ENCODE measurements at regions not wholly inside any gene's neighbourhood (a gene's known extent, or its start where the extent isn't known, plus 50 kb on each side); places are given as distances from the start of the nearest gene placed in this dataset.

GRCh38 chr5:109928046-109928445, 238.3 kb downstream of the MAN2A1 start:
- Histone ChIP-seq H4K20me1 (ENCODE audit: insufficient read depth, low read depth, low read length) (no peaks in the 10 kb centered on the region), H3K9me2 (replicated peaks; ENCODE audit: insufficient read depth, low read length) (no peaks in the 10 kb centered on the region), H3K36me3 (ENCODE audit: insufficient read depth, low read length) (no peaks in the 10 kb centered on the region), H3K4me3 (ENCODE audit: low read length) (no peak overlapping the region), H3K27ac (ENCODE audit: low read length) (no peak overlapping the region), H3K27me3 (ENCODE audit: low read length) (no peaks in the 10 kb centered on the region), H3K79me2 (ENCODE audit: low read length) (no peaks in the 10 kb centered on the region), H3K4me2 (ENCODE audit: low read depth, low read length, poor library complexity, severe bottlenecking) (no peak overlapping the region), H2AFZ (ENCODE audit: low read length) (no peak overlapping the region), H3K9me3 (ENCODE audit: low read length) (no peaks in the 10 kb centered on the region), H3K4me1 (ENCODE audit: low read length) (no peaks in the 10 kb centered on the region), H3K9ac (ENCODE audit: low read length) (no peak overlapping the region)
- no peak for DNase-seq

GRCh38 chr5:109928811-109929210, 239.1 kb downstream of the MAN2A1 start:
- Histone ChIP-seq H3K36me3 (ENCODE audit: insufficient read depth, low read length) (no peaks in the 10 kb centered on the region), H3K4me3 (ENCODE audit: low read length) (no peak overlapping the region), H3K27ac (ENCODE audit: low read length) (no peak overlapping the region), H2AFZ (ENCODE audit: low read length) (no peak overlapping the region), H3K4me1 (ENCODE audit: low read length) (no peaks in the 10 kb centered on the region), H3K9me2 (replicated peaks; ENCODE audit: insufficient read depth, low read length) (no peaks in the 10 kb centered on the region), H3K79me2 (ENCODE audit: low read length) (no peaks in the 10 kb centered on the region), H3K4me2 (ENCODE audit: low read depth, low read length, poor library complexity, severe bottlenecking) (no peak overlapping the region), H4K20me1 (ENCODE audit: insufficient read depth, low read depth, low read length) (no peaks in the 10 kb centered on the region), H3K9ac (ENCODE audit: low read length) (no peak overlapping the region), H3K27me3 (ENCODE audit: low read length) (no peaks in the 10 kb centered on the region), H3K9me3 (ENCODE audit: low read length) (no peaks in the 10 kb centered on the region)
- DNase-seq = no peak

- H3K4me1 ChIP-seq (ENCODE audit: low read length) = no peaks in the 10 kb centered on the region
- no peak for DNase-seq
- no peak overlapping the region for H3K27ac ChIP-seq (ENCODE audit: low read length)
- H3K9ac ChIP-seq (ENCODE audit: low read length) = no peak overlapping the region
- H3K9me3 ChIP-seq (ENCODE audit: low read length) = no peaks in the 10 kb centered on the region
- H4K20me1 ChIP-seq (ENCODE audit: insufficient read depth, low read depth, low read length) = no peaks in the 10 kb centered on the region
- H3K27me3 ChIP-seq (ENCODE audit: low read length) = no peaks in the 10 kb centered on the region
- H3K36me3 ChIP-seq (ENCODE audit: insufficient read depth, low read length) = no peaks in the 10 kb centered on the region
- no peak overlapping the region for H2AFZ ChIP-seq (ENCODE audit: low read length)
- no peak overlapping the region for H3K4me3 ChIP-seq (ENCODE audit: low read length)
- no peaks in the 10 kb centered on the region for H3K9me2 ChIP-seq (replicated peaks; ENCODE audit: insufficient read depth, low read length)
- no peak overlapping the region for H3K4me2 ChIP-seq (ENCODE audit: low read depth, low read length, poor library complexity, severe bottlenecking)
- no peaks in the 10 kb centered on the region for H3K79me2 ChIP-seq (ENCODE audit: low read length)
Observed at GRCh38 chr5:109929376-109929775, 239.6 kb downstream of the MAN2A1 start.

GRCh38 chr5:109929911-109930310, 240.2 kb downstream of the MAN2A1 start:
- Histone ChIP-seq H4K20me1 (ENCODE audit: insufficient read depth, low read depth, low read length) (no peaks in the 10 kb centered on the region), H3K9me2 (replicated peaks; ENCODE audit: insufficient read depth, low read length) (no peaks in the 10 kb centered on the region), H3K9me3 (ENCODE audit: low read length) (no peaks in the 10 kb centered on the region), H3K27ac (ENCODE audit: low read length) (no peak overlapping the region), H2AFZ (ENCODE audit: low read length) (no peak overlapping the region), H3K9ac (ENCODE audit: low read length) (no peak overlapping the region), H3K79me2 (ENCODE audit: low read length) (no peaks in the 10 kb centered on the region), H3K27me3 (ENCODE audit: low read length) (no peaks in the 10 kb centered on the region), H3K36me3 (ENCODE audit: insufficient read depth, low read length) (no peaks in the 10 kb centered on the region), H3K4me3 (ENCODE audit: low read length) (no peak overlapping the region), H3K4me1 (ENCODE audit: low read length) (no peaks in the 10 kb centered on the region), H3K4me2 (ENCODE audit: low read depth, low read length, poor library complexity, severe bottlenecking) (no peak overlapping the region)
- DNase-seq = no peak

GRCh38 chr5:109931049-109931780, 241.5 kb downstream of the MAN2A1 start:
- Histone ChIP-seq H3K27me3 (ENCODE audit: low read length) (no peaks in the 10 kb centered on the region), H3K9me2 (replicated peaks; ENCODE audit: insufficient read depth, low read length) (no peaks in the 10 kb centered on the region), H3K36me3 (ENCODE audit: insufficient read depth, low read length) (no peaks in the 10 kb centered on the region), H3K4me2 (ENCODE audit: low read depth, low read length, poor library complexity, severe bottlenecking) (no peak overlapping the region), H3K9ac (ENCODE audit: low read length) (no peak overlapping the region), H4K20me1 (ENCODE audit: insufficient read depth, low read depth, low read length) (no peaks in the 10 kb centered on the region), H3K4me3 (ENCODE audit: low read length) (no peak overlapping the region), H3K9me3 (ENCODE audit: low read length) (no peaks in the 10 kb centered on the region), H3K79me2 (ENCODE audit: low read length) (no peaks in the 10 kb centered on the region), H2AFZ (ENCODE audit: low read length) (no peak overlapping the region), H3K27ac (ENCODE audit: low read length) (no peak overlapping the region), H3K4me1 (ENCODE audit: low read length) (no peaks in the 10 kb centered on the region)
- DNase-seq = no peak

- no peaks in the 10 kb centered on the region for H3K36me3 ChIP-seq (ENCODE audit: insufficient read depth, low read length)
- H2AFZ ChIP-seq (ENCODE audit: low read length) = no peak overlapping the region
- no peaks in the 10 kb centered on the region for H3K79me2 ChIP-seq (ENCODE audit: low read length)
- no peaks in the 10 kb centered on the region for H3K4me1 ChIP-seq (ENCODE audit: low read length)
- no peaks in the 10 kb centered on the region for H4K20me1 ChIP-seq (ENCODE audit: insufficient read depth, low read depth, low read length)
- H3K4me3 ChIP-seq (ENCODE audit: low read length) = no peak overlapping the region
- H3K4me2 ChIP-seq (ENCODE audit: low read depth, low read length, poor library complexity, severe bottlenecking) = no peak overlapping the region
- no peak overlapping the region for H3K27ac ChIP-seq (ENCODE audit: low read length)
- 0 out of 2 replicates have a peak, but pooled peaks cover 7% of the 10 kb centered on the region for H3K9me3 ChIP-seq (ENCODE audit: low read length)
- no peaks in the 10 kb centered on the region for H3K9me2 ChIP-seq (replicated peaks; ENCODE audit: insufficient read depth, low read length)
- no peak overlapping the region for H3K9ac ChIP-seq (ENCODE audit: low read length)
- no peak for DNase-seq
- no peaks in the 10 kb centered on the region for H3K27me3 ChIP-seq (ENCODE audit: low read length)
Observed at GRCh38 chr5:109935833-109936490, 246.2 kb downstream of the MAN2A1 start.

GRCh38 chr5:109936996-109937395, 247.3 kb downstream of the MAN2A1 start:
- Histone ChIP-seq H2AFZ (ENCODE audit: low read length) (no peak overlapping the region), H3K79me2 (ENCODE audit: low read length) (no peaks in the 10 kb centered on the region), H3K9me2 (replicated peaks; ENCODE audit: insufficient read depth, low read length) (no peaks in the 10 kb centered on the region), H3K4me3 (ENCODE audit: low read length) (no peak overlapping the region), H3K36me3 (ENCODE audit: insufficient read depth, low read length) (no peaks in the 10 kb centered on the region), H3K4me2 (ENCODE audit: low read depth, low read length, poor library complexity, severe bottlenecking) (no peak overlapping the region), H3K9ac (ENCODE audit: low read length) (no peak overlapping the region), H3K9me3 (ENCODE audit: low read length) (0 out of 2 replicates have a peak, but pooled peaks cover 7% of the 10 kb centered on the region), H3K27me3 (ENCODE audit: low read length) (no peaks in the 10 kb centered on the region), H3K4me1 (ENCODE audit: low read length) (no peaks in the 10 kb centered on the region), H4K20me1 (ENCODE audit: insufficient read depth, low read depth, low read length) (no peaks in the 10 kb centered on the region), H3K27ac (ENCODE audit: low read length) (no peak overlapping the region)
- no peak for DNase-seq

- Histone ChIP-seq H3K4me1 (ENCODE audit: low read length) (no peaks in the 10 kb centered on the region), H3K4me2 (ENCODE audit: low read depth, low read length, poor library complexity, severe bottlenecking) (no peak overlapping the region), H3K9ac (ENCODE audit: low read length) (no peak overlapping the region), H3K27me3 (ENCODE audit: low read length) (no peaks in the 10 kb centered on the region), H2AFZ (ENCODE audit: low read length) (no peak overlapping the region), H4K20me1 (ENCODE audit: insufficient read depth, low read depth, low read length) (no peaks in the 10 kb centered on the region), H3K9me2 (replicated peaks; ENCODE audit: insufficient read depth, low read length) (no peaks in the 10 kb centered on the region), H3K9me3 (ENCODE audit: low read length) (0 out of 2 replicates have a peak, but pooled peaks cover 7% of the 10 kb centered on the region), H3K79me2 (ENCODE audit: low read length) (no peaks in the 10 kb centered on the region), H3K4me3 (ENCODE audit: low read length) (no peak overlapping the region), H3K27ac (ENCODE audit: low read length) (no peak overlapping the region), H3K36me3 (ENCODE audit: insufficient read depth, low read length) (no peaks in the 10 kb centered on the region)
- no peak for DNase-seq
Observed at GRCh38 chr5:109937951-109938350, 248.2 kb downstream of the MAN2A1 start.

Measured in Karpas-422 (cell line).